ENCODE measurements at regions not wholly inside any gene's neighbourhood (a gene's known extent, or its start where the extent isn't known, plus 50 kb on each side); places are given as distances from the start of the nearest gene placed in this dataset.

DNA sequence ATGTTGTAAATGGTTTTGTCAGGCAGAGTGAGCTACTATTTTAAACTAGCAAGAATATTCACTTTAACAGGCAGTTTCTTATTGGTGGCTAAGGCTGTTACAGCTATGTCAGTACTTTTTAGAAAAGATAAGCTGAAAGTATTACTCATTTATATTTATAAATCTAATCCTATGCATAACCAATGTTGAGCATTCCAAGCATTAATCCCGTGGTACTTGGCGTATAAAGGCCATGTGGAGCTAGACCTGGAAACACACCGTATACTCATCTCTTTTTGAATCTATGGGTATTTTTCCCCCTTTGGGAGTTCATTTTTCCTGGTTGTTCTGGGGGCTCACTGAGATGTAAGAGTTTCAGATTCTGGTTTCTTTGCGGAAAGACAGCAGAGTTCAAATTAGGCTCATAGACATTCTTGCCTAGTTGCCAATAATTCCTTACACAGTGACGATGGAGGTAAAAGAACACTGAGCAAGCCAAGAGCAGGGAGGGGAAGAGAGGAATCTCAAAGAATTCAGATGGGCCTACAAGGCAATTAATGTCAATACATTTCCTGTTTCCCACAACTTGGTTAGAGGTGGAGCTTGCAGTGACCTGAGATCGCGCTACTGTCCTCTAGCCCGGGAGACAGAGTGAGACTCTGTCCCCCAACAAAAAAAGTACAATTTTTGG, 211.5 kb downstream of the SOX4 start:
- TF ChIP-seq SNAI2 (CRISPR knock-in tag; IDR thresholded peaks at IDR 0.05), result no peak
- TF ChIP-seq ZNF8 (CRISPR knock-in tag; IDR thresholded peaks at IDR 0.05), result no peak
